ELR (cell line): ENCODE measurements at regions not wholly inside any gene's neighbourhood (a gene's known extent, or its start where the extent isn't known, plus 50 kb on each side); places are given as distances from the start of the nearest gene placed in this dataset.
"Not testable (repeated sequence)": the region's sequence is repeated elsewhere in the genome, so short reads cannot be mapped to it uniquely, and the experiment has no call there.

ENCODE experiments used
- DNase-seq: peaks from one replicate; pipeline ENCODE4 v3.0.0-alpha.2; 2015; ENCODE audit warnings: low read depth

DNA sequence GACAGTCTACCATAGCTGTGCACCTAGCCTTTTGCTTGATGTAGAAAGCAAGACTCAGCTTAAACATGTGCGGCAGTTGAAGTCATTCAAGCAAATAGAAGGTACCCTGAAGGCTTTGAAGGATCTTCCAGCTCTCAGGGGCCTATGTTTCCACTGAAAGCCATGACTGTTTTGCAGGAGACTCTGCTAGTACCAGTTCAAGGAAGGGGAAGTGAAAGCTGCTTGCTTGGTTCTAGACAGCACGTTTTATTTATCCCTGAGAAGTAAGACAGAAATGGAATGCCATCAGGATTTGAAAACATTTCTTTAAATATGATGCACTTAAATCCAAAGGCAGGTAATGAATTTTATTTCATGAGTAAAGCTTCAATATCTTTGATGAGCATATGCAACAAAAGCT is 311.4 kb downstream of the PDCD6IP start:
- no peak for DNase-seq

DNA sequence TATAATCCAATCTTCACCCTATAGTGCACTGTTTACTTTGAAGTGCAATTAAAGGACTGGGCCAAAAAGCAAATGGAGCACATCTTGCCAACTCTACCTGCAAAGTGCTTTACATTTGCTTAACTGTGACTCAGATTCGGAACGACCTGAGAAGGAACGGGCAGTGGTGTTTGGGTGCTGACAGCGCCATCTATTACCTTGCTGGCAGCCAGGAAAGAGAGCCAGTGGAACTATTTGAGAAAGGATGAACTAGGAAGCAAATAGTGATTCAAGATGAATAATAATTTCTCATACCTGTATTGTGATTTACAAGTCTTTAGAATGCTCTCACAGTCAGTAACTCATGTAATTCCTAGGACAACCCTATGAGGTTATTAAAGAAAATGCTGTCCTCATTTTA is 312.9 kb downstream of the PDCD6IP start:
- DNase-seq: no peak

DNA sequence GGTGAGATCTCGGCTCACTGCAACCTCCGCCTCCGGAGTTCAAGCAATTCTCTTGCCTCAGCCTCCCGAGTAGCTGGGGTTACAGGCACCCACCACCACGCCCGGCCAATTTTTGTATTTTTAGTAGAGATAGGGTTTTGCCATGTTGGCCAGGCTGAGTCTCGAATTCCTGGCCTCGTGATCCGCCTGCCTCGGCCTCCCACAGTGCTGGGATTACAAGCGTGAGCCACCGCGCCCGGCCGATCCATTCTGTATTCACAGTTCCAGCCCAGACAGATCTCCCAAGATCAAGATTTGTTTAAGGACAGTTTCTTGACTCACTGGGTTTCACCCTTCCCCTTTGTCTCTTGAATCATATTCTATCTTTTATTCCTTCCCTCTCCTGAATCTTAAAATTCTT is 313.8 kb downstream of the PDCD6IP start:
- DNase-seq: not testable (repeated sequence)

- DNase-seq: no peak
Measured at GRCh38 chr3:34131091-34131490, 332.7 kb downstream of the PDCD6IP start.

DNA sequence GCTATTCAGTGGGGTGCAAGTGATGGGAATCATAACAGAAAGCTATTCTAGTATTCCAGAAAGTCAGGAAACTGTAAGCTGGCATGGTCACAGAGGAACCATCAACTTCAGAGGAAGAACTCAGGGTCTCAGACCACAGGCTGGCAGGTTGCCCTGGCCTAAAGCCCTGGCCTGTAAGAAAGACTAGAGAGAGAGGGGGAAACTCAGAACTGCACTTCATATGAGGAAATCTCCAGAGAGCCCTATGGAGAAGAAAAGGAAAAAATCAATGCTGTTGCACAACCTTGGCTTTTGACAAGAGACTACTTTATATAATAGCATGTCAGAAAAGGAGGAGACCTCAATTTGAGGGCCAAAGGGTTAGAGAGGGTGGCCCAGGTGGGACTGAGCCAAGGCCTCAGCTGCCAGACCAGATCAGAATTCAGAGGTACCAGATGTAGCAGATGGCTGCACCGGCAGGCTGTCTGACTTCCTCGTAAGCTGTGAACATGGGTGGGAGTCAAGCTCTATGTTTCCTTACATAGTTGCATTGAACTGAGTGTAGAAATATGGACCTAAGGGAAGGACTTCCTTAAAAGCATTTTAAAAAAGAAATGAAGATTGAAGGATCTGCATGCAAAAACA is 333.8 kb downstream of the PDCD6IP start:
- DNase-seq: no peak

GRCh38 chr3:34139566-34139965 is 341.1 kb downstream of the PDCD6IP start:
- DNase-seq: no peak

- DNase-seq: no peak
Measured at GRCh38 chr3:34140616-34141015, 342.2 kb downstream of the PDCD6IP start.

GRCh38 chr3:34141841-34142337 is 343.5 kb downstream of the PDCD6IP start:
- no peak for DNase-seq

DNA sequence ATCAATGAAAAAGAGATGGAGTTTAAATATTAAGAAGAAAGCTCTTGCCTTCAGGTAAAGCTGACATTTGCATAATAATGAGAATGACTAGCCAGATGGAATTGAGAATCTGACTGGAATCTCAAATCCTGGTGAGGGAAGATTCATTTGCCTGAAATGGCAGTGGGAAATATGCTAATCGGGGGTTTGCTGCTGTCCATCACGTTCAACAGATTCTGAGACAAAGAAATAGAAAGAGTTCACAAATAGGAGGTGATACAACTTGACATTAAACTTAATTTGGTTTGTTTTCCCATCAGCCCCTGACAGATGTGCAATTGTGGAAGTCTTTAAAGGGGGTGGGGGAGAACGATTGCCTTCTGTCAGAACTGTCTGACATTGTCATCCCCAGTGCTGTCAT is 347.4 kb downstream of the PDCD6IP start:
- no peak for DNase-seq

DNA sequence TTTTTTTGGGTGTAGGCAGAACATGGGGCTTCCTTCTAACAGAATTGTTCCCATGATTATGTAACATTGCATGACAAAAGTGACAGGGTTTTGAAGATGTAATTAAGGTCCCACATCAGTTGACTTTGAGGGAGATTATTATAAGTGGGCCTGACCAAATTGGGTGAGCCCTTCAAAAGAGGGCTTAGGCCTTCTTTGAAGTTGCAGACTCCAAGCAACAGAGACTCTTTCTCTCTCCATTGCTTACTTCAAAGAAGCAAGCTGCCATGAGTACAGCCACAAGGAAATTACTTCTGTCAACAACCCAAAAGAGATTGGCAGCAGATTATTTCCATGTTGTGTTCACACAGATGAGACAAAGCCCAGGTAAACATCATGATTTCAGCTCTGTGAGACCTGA is 348.2 kb downstream of the PDCD6IP start:
- no peak for DNase-seq

GRCh38 chr3:34150992-34151391 is 352.6 kb downstream of the PDCD6IP start:
- DNase-seq: no peak

DNA sequence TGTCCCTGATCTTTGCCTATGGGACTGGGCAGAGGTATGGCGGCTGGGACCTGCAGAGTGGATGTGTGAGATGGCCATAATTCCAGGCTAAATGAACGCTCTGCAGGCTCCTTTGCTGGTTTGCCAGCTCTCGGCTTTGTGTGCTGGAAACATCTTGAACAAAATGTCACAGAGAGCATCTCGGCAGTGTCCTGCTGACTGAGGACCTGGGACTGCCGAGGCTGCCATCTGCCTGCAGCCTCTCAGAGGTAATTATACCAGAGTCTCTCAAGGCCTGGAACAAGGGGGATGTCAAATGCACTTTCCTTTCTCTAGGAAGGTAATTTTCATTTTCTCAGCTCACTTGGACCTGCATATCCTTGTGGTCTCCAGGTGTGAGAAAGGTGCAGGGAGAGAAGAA is 354.2 kb downstream of the PDCD6IP start:
- DNase-seq: no peak

DNA sequence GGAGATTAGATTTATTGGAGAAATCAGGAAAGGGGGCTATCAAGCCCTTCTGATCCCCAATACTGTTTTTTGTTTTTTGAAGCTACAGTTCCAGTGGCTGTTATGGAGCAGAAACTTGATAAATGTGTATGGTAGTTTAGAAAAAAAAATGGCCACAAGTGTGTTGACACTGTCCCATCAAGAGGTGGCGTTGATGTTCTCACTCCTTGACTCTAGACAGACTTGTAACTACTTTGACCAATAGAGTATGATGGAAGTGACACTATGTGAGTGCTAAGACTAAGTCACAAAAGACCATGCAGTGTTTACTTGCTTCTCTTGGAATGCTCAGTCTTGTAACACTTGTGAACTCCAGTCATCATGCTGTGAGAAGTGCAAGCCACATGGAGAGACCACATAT is 356.7 kb downstream of the PDCD6IP start:
- no peak for DNase-seq

DNA sequence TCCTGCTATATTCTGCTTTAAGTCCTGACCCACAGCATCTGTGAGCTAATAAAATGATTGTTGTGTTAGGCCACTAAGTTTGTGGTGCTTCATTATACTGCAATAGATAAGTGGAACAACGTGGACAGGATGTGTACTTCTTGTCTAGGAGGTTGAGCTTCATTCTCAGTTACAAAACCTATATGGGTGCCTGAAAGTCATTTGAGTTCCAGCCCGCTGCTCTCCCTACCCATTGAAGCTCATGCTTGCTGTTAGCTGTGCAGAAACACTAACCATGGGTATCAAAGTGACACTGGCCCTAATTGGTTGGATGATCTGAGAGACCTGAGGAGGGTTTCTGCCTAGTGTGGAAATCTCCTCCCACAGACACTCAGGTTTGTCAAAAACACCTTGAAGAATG is 357.2 kb downstream of the PDCD6IP start:
- no peak for DNase-seq

DNA sequence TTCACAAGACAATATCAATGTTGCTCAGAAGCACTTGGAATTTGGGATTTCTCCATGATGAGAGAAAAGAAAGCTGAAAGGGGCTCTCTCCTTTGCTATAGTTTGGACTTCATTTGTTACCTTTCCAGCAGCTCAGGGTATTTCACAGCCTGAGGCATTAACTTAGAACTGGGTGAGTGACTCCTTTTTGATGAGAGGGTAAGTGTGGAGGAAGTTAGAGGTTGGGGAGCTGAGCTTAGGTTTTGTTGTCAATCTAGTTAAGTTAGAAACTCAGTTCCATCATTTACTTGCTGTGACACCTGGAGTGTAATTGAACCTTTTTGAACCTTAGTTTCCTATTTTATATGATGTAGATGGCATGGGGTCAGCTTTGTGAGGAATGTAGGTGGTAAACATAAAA is 359.1 kb downstream of the PDCD6IP start:
- no peak for DNase-seq

- DNase-seq: no peak
Measured at GRCh38 chr3:34159613-34160420, 361.4 kb downstream of the PDCD6IP start.

- DNase-seq: not testable (repeated sequence)
Measured at GRCh38 chr3:34169636-34170035, 371.2 kb downstream of the PDCD6IP start.

DNA sequence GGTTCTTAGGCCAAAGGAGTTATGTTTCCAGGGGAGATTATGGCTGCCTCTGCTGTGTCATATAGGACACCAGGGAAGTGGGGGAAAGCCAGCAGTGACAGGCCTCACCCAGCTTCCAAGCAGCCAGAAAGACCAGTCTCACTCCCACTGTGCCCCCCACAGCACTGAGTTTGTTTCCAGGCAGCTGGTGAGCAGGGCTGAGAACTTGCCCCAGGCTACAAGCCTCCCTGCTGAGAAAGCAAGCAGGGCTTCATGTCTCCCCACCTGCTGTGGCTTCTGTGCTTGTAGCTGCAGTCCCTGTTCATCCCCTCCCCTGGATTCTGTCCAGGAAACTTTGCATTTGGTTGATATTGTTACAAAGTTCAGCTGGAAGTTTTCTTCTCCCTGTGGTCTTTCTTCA is 376.3 kb downstream of the PDCD6IP start:
- DNase-seq: no peak

GRCh38 chr3:34175636-34176176 is 377.3 kb downstream of the PDCD6IP start:
- no peak for DNase-seq

DNA sequence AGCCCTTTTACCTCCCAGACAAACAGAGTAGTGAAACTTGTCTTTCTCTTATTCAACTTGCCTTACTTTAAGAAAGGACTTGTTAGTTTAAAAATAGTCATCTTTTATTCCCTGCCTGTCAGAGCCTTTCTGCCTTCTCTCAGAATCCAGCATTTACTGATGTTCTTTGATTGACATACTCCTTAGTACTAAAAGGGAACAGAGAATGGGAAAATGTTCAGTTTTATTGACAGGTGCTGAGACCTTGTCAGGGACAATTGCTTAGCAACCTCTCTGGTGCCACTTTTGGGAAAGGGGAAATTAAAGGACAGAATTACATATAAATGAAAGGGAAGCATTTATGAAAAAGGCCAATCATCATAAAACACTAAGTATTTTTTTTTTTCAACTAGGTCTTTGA is 378.3 kb downstream of the PDCD6IP start:
- DNase-seq: no peak

DNA sequence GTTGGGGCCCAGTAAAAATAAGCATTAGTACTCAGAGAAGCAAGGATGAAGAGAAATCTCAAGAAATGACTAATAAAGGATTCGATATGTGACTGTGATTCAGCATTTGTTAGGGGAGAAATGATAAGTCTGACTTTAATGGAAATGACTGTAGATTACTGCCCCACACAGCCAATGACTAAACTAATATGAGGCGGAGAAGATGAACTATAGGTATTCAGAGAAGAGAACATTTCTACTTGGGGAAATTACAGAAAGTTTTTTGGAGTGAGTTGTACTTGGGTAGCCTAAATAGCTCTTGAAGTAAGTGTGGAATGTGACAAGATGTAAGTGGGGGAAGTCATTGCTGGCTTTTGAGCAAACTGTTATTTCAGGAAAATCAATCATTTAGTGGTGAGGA is 380.0 kb downstream of the PDCD6IP start:
- no peak for DNase-seq

- DNase-seq: no peak
Measured at GRCh38 chr3:34179716-34180115, 381.3 kb downstream of the PDCD6IP start.

DNA sequence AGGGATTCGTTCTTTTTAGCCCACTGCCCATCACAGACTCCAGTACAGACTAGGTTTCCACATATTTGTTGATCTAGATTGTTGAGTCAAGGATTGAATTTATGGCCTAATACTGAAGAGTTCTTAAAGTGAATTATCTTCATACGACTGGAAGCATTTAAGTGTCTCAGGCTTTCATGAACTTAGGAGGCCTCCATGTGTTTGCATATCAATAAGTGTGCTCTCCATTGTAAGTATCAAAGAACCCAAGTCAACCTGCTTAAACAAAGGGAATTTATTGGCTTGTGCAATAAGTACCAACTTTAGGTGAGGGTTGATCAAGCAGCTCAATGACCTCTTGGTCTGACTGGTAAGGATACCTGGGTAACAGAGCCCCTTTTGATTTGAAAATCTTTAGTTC is 382.1 kb downstream of the PDCD6IP start:
- DNase-seq: no peak
